LNCAP (cell line): ENCODE measurements at regions not wholly inside any gene's neighbourhood (a gene's known extent, or its start where the extent isn't known, plus 50 kb on each side); places are given as distances from the start of the nearest gene placed in this dataset.

Experiments
- CTCF ChIP-seq: fragments of 450-650 bp; IDR thresholded peaks from 2 replicates; pipeline ENCODE4 v1.5.1; 2017; ENCODE audit warnings: mild to moderate bottlenecking

- no peak for TF ChIP-seq CTCF
Measured at GRCh38 chr13:87877477-87877876, 206.3 kb downstream of the SLITRK5 start.

GRCh38 chr13:87878706-87879105 is 207.5 kb downstream of the SLITRK5 start:
- TF ChIP-seq CTCF = no peak

- TF ChIP-seq CTCF = no peak
Measured at GRCh38 chr13:87884884-87885283, 213.7 kb downstream of the SLITRK5 start.

GRCh38 chr13:87887459-87888123 is 216.4 kb downstream of the SLITRK5 start:
- TF ChIP-seq CTCF = no peak

- TF ChIP-seq CTCF = no peak
Measured at GRCh38 chr13:87889254-87889653, 218.1 kb downstream of the SLITRK5 start.

- no peak for TF ChIP-seq CTCF
Measured at GRCh38 chr13:87893186-87893585, 222.0 kb downstream of the SLITRK5 start.

GRCh38 chr13:87894059-87894458 is 222.9 kb downstream of the SLITRK5 start:
- no peak for TF ChIP-seq CTCF

- TF ChIP-seq CTCF = no peak
Measured at GRCh38 chr13:87903553-87903952, 232.4 kb downstream of the SLITRK5 start.
